ENCODE measurements at regions not wholly inside any gene's neighbourhood (a gene's known extent, or its start where the extent isn't known, plus 50 kb on each side); places are given as distances from the start of the nearest gene placed in this dataset.

GRCh38 chr7:19572566-19572965 lies 136.3 kb downstream of the POLR1F start:
- Histone ChIP-seq H3K4me2 (ENCODE audit: insufficient read depth, insufficient read length, low read length) (no peak overlapping the region), H3K9me3 (ENCODE audit: control insufficient read depth, low read depth, low read length) (no peaks in the 10 kb centered on the region), H3K14ac (ENCODE audit: insufficient read depth, low read length) (no peak overlapping the region), H4K91ac (ENCODE audit: insufficient read length, low read depth, low read length) (no peak overlapping the region), H4K20me1 (ENCODE audit: control insufficient read depth, insufficient read depth, insufficient read length) (no peaks in the 10 kb centered on the region), H3K27ac (ENCODE audit: insufficient read length, low read depth, low read length) (no peak overlapping the region), H3K9ac (ENCODE audit: extremely low read depth, insufficient read length, low read length) (no peak overlapping the region), H2BK15ac (ENCODE audit: low read depth, low read length) (no peak overlapping the region), H3K4me1 (ENCODE audit: insufficient read depth, low read length) (no peaks in the 10 kb centered on the region; the same call in 1 of the 2 replicates), H3K18ac (ENCODE audit: insufficient read length, low read depth, low read length) (no peak overlapping the region), H2BK5ac (ENCODE audit: insufficient read length, low read length) (no peak overlapping the region), H3K79me2 (ENCODE audit: insufficient read depth, low read length) (no peaks in the 10 kb centered on the region), H4K5ac (ENCODE audit: insufficient read length, low read depth, low read length) (no peak overlapping the region), H3T11ph (ENCODE audit: low read length) (no peak overlapping the region), H3K79me1 (ENCODE audit: insufficient read depth, low read depth, low read length, poor library complexity, severe bottlenecking) (no peaks in the 10 kb centered on the region), H2AFZ (ENCODE audit: low read length) (no peak overlapping the region), H3K23ac (ENCODE audit: insufficient read length, low read depth, low read length) (no peak overlapping the region), H3K4ac (ENCODE audit: low read depth, low read length) (no peak overlapping the region), H2BK20ac (ENCODE audit: low read depth, low read length, poor library complexity, severe bottlenecking) (no peak overlapping the region), H3K56ac (ENCODE audit: insufficient read length, low read depth, low read length) (no peak overlapping the region), H2BK12ac (ENCODE audit: insufficient read length, low read depth, low read length) (no peak overlapping the region), H4K8ac (replicated peaks; ENCODE audit: insufficient read length, low read depth, low read length) (no peak overlapping the region), H2AK5ac (ENCODE audit: insufficient read length, low read length) (no peak overlapping the region), H3K23me2 (ENCODE audit: insufficient read length, low read depth, low read length, poor library complexity, severe bottlenecking) (no peaks in the 10 kb centered on the region), H3K27me3 (ENCODE audit: insufficient read depth, low read length) (no peaks in the 10 kb centered on the region), H2BK120ac (ENCODE audit: low read depth, low read length, poor library complexity, severe bottlenecking) (no peak overlapping the region)
- H3K4me3 Mint-ChIP-seq: no peak overlapping the region
- no peaks in the 10 kb centered on the region for H3K36me3 Mint-ChIP-seq (ENCODE audit: insufficient read depth in 1 of 3, low read depth in 3 of 3)
- no peak overlapping the region for H3K27ac Mint-ChIP-seq
- peaks cover 0 to 3% of the 10 kb centered on the region in 2 experiments; a peak in 1 of 4 replicates for H3K4me1 Mint-ChIP-seq
- DNase-seq: no peak
- H3K27me3 Mint-ChIP-seq (ENCODE audit: low read depth): no peaks in the 10 kb centered on the region
- no peaks in the 10 kb centered on the region for H3K9me3 Mint-ChIP-seq
- no CpG with 5 or more reads among the region's 4 CpGs for WGBS (ENCODE audit: extremely low coverage, insufficient read length, low lambda C conversion rate)
- TF ChIP-seq, protein P1, sequence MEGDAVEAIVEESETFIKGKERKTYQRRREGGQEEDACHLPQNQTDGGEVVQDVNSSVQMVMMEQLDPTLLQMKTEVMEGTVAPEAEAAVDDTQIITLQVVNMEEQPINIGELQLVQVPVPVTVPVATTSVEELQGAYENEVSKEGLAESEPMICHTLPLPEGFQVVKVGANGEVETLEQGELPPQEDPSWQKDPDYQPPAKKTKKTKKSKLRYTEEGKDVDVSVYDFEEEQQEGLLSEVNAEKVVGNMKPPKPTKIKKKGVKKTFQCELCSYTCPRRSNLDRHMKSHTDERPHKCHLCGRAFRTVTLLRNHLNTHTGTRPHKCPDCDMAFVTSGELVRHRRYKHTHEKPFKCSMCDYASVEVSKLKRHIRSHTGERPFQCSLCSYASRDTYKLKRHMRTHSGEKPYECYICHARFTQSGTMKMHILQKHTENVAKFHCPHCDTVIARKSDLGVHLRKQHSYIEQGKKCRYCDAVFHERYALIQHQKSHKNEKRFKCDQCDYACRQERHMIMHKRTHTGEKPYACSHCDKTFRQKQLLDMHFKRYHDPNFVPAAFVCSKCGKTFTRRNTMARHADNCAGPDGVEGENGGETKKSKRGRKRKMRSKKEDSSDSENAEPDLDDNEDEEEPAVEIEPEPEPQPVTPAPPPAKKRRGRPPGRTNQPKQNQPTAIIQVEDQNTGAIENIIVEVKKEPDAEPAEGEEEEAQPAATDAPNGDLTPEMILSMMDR (conservative IDR thresholded peaks at IDR 0.05): no peak
